GM12878 (cell line): ENCODE measurements at regions not wholly inside any gene's neighbourhood (a gene's known extent, or its start where the extent isn't known, plus 50 kb on each side); places are given as distances from the start of the nearest gene placed in this dataset.
A peak's percentile ranks its signal among the peaks of the same experiment; 100 is the strongest.

Source experiments
- BMI1 ChIP-seq: fragments of 450-650 bp; IDR thresholded peaks from 2 replicates; pipeline ENCODE4 v1.6.1; 2016; ENCODE audit warnings: mild to moderate bottlenecking, moderate library complexity, borderline replicate concordance
- DPF2 ChIP-seq: fragments of 450-650 bp; IDR thresholded peaks from 2 replicates; pipeline ENCODE4 v1.6.1; 2017; ENCODE audit warnings: mild to moderate bottlenecking
- EP300 ChIP-seq, 2 experiments: fragments of 150-350 bp in 1 of 2; IDR thresholded peaks; 2 replicates each; pipeline ENCODE4 v1.6.1; 2011 to 2012; ENCODE audit warnings: low read depth in 2 of 2, low read length in 2 of 2, borderline replicate concordance in 1 of 2, improper control_type of control experiment in 1 of 2, inconsistent platforms in 1 of 2; ENCODE audit not compliant: control insufficient read depth in 1 of 2
- EZH2 ChIP-seq: IDR thresholded peaks from 2 replicates; pipeline ENCODE4 v1.6.1; 2012; ENCODE audit warnings: low read depth, mild to moderate bottlenecking, control low read depth, inconsistent platforms, low read length, borderline replicate concordance; ENCODE audit not compliant: control insufficient read depth
- FOXM1 ChIP-seq: IDR thresholded peaks from 2 replicates; pipeline ENCODE4 v1.6.1; 2012; ENCODE audit warnings: low read depth, mild to moderate bottlenecking, inconsistent platforms, low read length, moderate library complexity
- IRF3 ChIP-seq: fragments of 450-650 bp; IDR thresholded peaks from 2 replicates; pipeline ENCODE4 v1.6.1; 2014; ENCODE audit warnings: mild to moderate bottlenecking
- MXI1 ChIP-seq: fragments of 150-350 bp; IDR thresholded peaks from 2 replicates; pipeline ENCODE4 v1.6.1; 2011; ENCODE audit warnings: low read depth, mild to moderate bottlenecking, inconsistent platforms, low read length, improper control_type of control experiment
- NFIC ChIP-seq: IDR thresholded peaks from 2 replicates; pipeline ENCODE4 v1.6.1; 2012; ENCODE audit warnings: low read depth, mild to moderate bottlenecking, inconsistent platforms, low read length, moderate library complexity
- NFYA ChIP-seq: IDR thresholded peaks from 2 replicates; pipeline ENCODE4 v1.6.1; 2011; ENCODE audit warnings: low read depth, mild to moderate bottlenecking, low read length, improper control_type of control experiment, borderline replicate concordance
- RAD21 ChIP-seq: IDR thresholded peaks from 2 replicates; pipeline ENCODE4 v1.6.1; 2011; ENCODE audit warnings: mild to moderate bottlenecking, low read depth, low read length, moderate library complexity; ENCODE audit not compliant: insufficient read depth
- RBBP5 ChIP-seq: fragments of 200-600 bp; sonication (generic); conservative IDR thresholded peaks from 2 replicates; pipeline ENCODE4 v1.6.1; 2016
- RELA ChIP-seq: fragments of 450-650 bp; IDR thresholded peaks from 2 replicates; pipeline ENCODE4 v1.8.0; 2014; ENCODE audit warnings: borderline replicate concordance; ENCODE audit not compliant: partially characterized antibody
- STAT1 ChIP-seq: fragments of 450-650 bp; conservative IDR thresholded peaks from 2 replicates; pipeline ENCODE4 v1.6.1; 2014; ENCODE audit warnings: antibody characterized with exemption, mild to moderate bottlenecking
- ZNF217 ChIP-seq: fragments of 450-650 bp; IDR thresholded peaks from 2 replicates; pipeline ENCODE4 v1.6.1; 2017; ENCODE audit warnings: antibody characterized with exemption, mild to moderate bottlenecking
- ZNF592 ChIP-seq: fragments of 450-650 bp; IDR thresholded peaks from 2 replicates; pipeline ENCODE4 v1.6.1; 2017; ENCODE audit warnings: mild to moderate bottlenecking, moderate library complexity

- TF ChIP-seq RAD21 (no peak), RELA (no peak), EZH2 (no peak), FOXM1 (peak; percentile 85), ZNF217 (peak; percentile 64), BMI1 (0 out of 2 replicates have a peak, but pooled peaks have one; percentile 41), ZNF592 (no peak), IRF3 (no peak), EP300 (IDR thresholded peaks at IDR 0.05; ENCODE audit: borderline replicate concordance in 1 of 2, control insufficient read depth in 1 of 2, low read depth in 2 of 2, low read length in 2 of 2) (no peak), STAT1 (no peak), NFYA (no peak), DPF2 (0 out of 2 replicates have a peak, but pooled peaks have one; percentile 27), RBBP5 (no peak), NFIC (peak; percentile 91), MXI1 (no peak)
Measured at GRCh38 chr2:196530910-196531309, 108.6 kb upstream of the CCDC150 start (continued).
